HL-60 (cell line): ENCODE measurements at regions not wholly inside any gene's neighbourhood (a gene's known extent, or its start where the extent isn't known, plus 50 kb on each side); places are given as distances from the start of the nearest gene placed in this dataset.
"Not testable (repeated sequence)": the region's sequence is repeated elsewhere in the genome, so short reads cannot be mapped to it uniquely, and the experiment has no call there.

ENCODE experiments used
- DNase-seq, 2 experiments: peaks; one replicate each; pipeline ENCODE4 v3.0.0-alpha.2; 2010 to 2020; ENCODE audit warnings: low read depth in 1 of 2, low spot score in 1 of 2
- H3K27ac ChIP-seq: fragments of 250-450 bp; sonication (Bioruptor Pico); replicated peaks from 2 replicates; pipeline ENCODE4 v1.5.1; 2020; ENCODE audit warnings: mild to moderate bottlenecking, moderate library complexity
- H3K27me3 ChIP-seq: fragments of 250-450 bp; sonication (Bioruptor Pico); 2 replicates; pipeline ENCODE4 v1.5.1; 2021; ENCODE audit warnings: mild to moderate bottlenecking, moderate library complexity; ENCODE audit not compliant: insufficient read depth, poor library complexity, severe bottlenecking
- H3K4me3 ChIP-seq: replicated peaks from 2 replicates; pipeline ENCODE4 v1.5.1; 2011; ENCODE audit warnings: mild to moderate bottlenecking, control low read depth, low read length; ENCODE audit not compliant: insufficient read depth
- CTCF ChIP-seq: IDR thresholded peaks from one replicate; pipeline ENCODE4 v1.5.1; 2011; ENCODE audit warnings: low read length, control low read depth, inconsistent platforms; ENCODE audit not compliant: insufficient read depth
- GABPA ChIP-seq: IDR thresholded peaks from 2 replicates; pipeline ENCODE4 v1.6.1; 2012; ENCODE audit warnings: low read depth
- POLR2AphosphoS5 ChIP-seq: IDR thresholded peaks from 2 replicates; pipeline ENCODE4 v1.6.1; 2012; ENCODE audit warnings: low read depth
- REST ChIP-seq: IDR thresholded peaks from 2 replicates; pipeline ENCODE4 v1.6.1; 2012; ENCODE audit warnings: low read depth; ENCODE audit not compliant: insufficient replicate concordance
- SPI1 ChIP-seq: IDR thresholded peaks from 2 replicates; pipeline ENCODE4 v1.6.1; 2012; ENCODE audit warnings: low read depth, mild to moderate bottlenecking, borderline replicate concordance

- H3K4me3 ChIP-seq = no peak overlapping the region
- no peak for DNase-seq
- no peak overlapping the region for H3K27ac ChIP-seq
- peaks cover 26% of the 10 kb centered on the region for H3K27me3 ChIP-seq
- TF ChIP-seq SPI1 = no peak
- TF ChIP-seq GABPA = no peak
- no peak for TF ChIP-seq CTCF
- TF ChIP-seq POLR2AphosphoS5 = no peak
- TF ChIP-seq REST = no peak
These were observed 113.2 kb downstream of the GPX5 start for GRCh38 chr6:28638787-28639430.

- H3K27ac ChIP-seq, H3K4me3 ChIP-seq, DNase-seq: not testable (repeated sequence)
- peaks cover 22% of the 10 kb centered on the region for H3K27me3 ChIP-seq
These were observed 114.0 kb downstream of the GPX5 start for GRCh38 chr6:28639445-28640290.

GRCh38 chr6:28643017-28643740, 117.5 kb downstream of the GPX5 start:
- TF ChIP-seq GABPA = no peak
- H3K4me3 ChIP-seq = no peak overlapping the region
- peak in 1 of 2 experiments; percentile 58 for DNase-seq
- H3K27ac ChIP-seq = no peak overlapping the region
- H3K27me3 ChIP-seq = no peaks in the 10 kb centered on the region

GRCh38 chr6:28646650-28647049, 121.0 kb downstream of the GPX5 start:
- TF ChIP-seq SPI1 (no peak), REST (no peak), GABPA (no peak), CTCF (no peak), POLR2AphosphoS5 (no peak)

More at GRCh38 chr6:28646650-28647049, 121.0 kb downstream of the GPX5 start:
- no peak overlapping the region for H3K4me3 ChIP-seq
- H3K27ac ChIP-seq = no peak overlapping the region
- H3K27me3 ChIP-seq = no peaks in the 10 kb centered on the region
- no peak for DNase-seq
